HG02798 (cell line): ENCODE measurements at regions not wholly inside any gene's neighbourhood (a gene's known extent, or its start where the extent isn't known, plus 50 kb on each side); places are given as distances from the start of the nearest gene placed in this dataset.
"Not testable (repeated sequence)": the region's sequence is repeated elsewhere in the genome, so short reads cannot be mapped to it uniquely, and the experiment has no call there.

Source experiments
- ATAC-seq: cut with Tn5 transposase; IDR thresholded peaks from one replicate; pipeline ENCODE4 v1.9.1; 2021; ENCODE audit warnings: mild to moderate bottlenecking; ENCODE audit not compliant: unreplicated experiment, poor library complexity

GRCh38 chr7:68728720-68729119 is 869.6 kb upstream of the AUTS2 start:
- not testable (repeated sequence) for ATAC-seq

- ATAC-seq = no peak
Measured at GRCh38 chr7:68729371-68729770, 868.9 kb upstream of the AUTS2 start.

- ATAC-seq = no peak
Measured at GRCh38 chr7:68730194-68730593, 868.1 kb upstream of the AUTS2 start.

GRCh38 chr7:68730964-68731363 is 867.3 kb upstream of the AUTS2 start:
- no peak for ATAC-seq

GRCh38 chr7:68733219-68734153 is 864.8 kb upstream of the AUTS2 start:
- no peak for ATAC-seq

GRCh38 chr7:68734431-68734830 is 863.8 kb upstream of the AUTS2 start:
- ATAC-seq = no peak

GRCh38 chr7:68739306-68739705 is 859.0 kb upstream of the AUTS2 start:
- no peak for ATAC-seq

- ATAC-seq = no peak
Measured at GRCh38 chr7:68744036-68744435, 854.2 kb upstream of the AUTS2 start.

GRCh38 chr7:68748934-68749900 is 849.1 kb upstream of the AUTS2 start:
- ATAC-seq = no peak

- no peak for ATAC-seq
Measured at GRCh38 chr7:68752485-68753178, 845.6 kb upstream of the AUTS2 start.

- ATAC-seq = no peak
Measured at GRCh38 chr7:68754414-68754813, 843.9 kb upstream of the AUTS2 start.

GRCh38 chr7:68756986-68757495 is 841.2 kb upstream of the AUTS2 start:
- no peak for ATAC-seq

- no peak for ATAC-seq
Measured at GRCh38 chr7:68760556-68760955, 837.7 kb upstream of the AUTS2 start.

GRCh38 chr7:68767462-68767861 is 830.8 kb upstream of the AUTS2 start:
- no peak for ATAC-seq

GRCh38 chr7:68770649-68771048 is 827.6 kb upstream of the AUTS2 start:
- ATAC-seq = no peak

- ATAC-seq = no peak
Measured at GRCh38 chr7:68776326-68776725, 821.9 kb upstream of the AUTS2 start.

GRCh38 chr7:68783684-68784083 is 814.6 kb upstream of the AUTS2 start:
- ATAC-seq = no peak

GRCh38 chr7:68785036-68785435 is 813.2 kb upstream of the AUTS2 start:
- no peak for ATAC-seq

- ATAC-seq = no peak
Measured at GRCh38 chr7:68787566-68787965, 810.7 kb upstream of the AUTS2 start.

- not testable (repeated sequence) for ATAC-seq
Measured at GRCh38 chr7:68788529-68788928, 809.7 kb upstream of the AUTS2 start.
